ENCODE measurements at regions not wholly inside any gene's neighbourhood (a gene's known extent, or its start where the extent isn't known, plus 50 kb on each side); places are given as distances from the start of the nearest gene placed in this dataset.
A peak's percentile ranks its signal among the peaks of the same experiment; 100 is the strongest.

DNA sequence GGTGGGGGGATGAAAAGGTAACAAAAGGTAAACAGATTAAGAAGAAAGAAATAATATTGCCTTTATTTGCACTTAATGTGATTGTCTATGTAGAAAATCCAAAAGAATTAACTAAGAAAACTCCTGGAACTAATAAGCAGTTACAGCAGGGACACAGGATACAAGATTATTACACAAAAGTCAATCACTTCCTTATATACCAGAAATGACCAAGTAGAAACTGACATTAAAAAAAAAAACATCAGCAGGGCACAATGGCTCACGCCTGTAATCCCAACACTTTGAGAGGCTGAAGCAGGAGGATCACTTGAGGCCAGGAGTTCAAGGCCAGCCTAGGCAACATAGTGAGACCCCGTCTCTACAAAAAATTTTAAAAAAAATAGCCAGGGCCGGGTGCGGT, 123.2 kb upstream of the RIPOR2 start:
- Histone ChIP-seq H3K4me1 (peaks cover 38% of the 10 kb centered on the region), H3K36me3 (no peaks in the 10 kb centered on the region), H4K20me1 (no peaks in the 10 kb centered on the region), H3K4me2 (no peak overlapping the region), H3K4me3 (no peak overlapping the region), H3K27me3 (no peaks in the 10 kb centered on the region), H3K9me3 (no peaks in the 10 kb centered on the region), H3K27ac (no peak overlapping the region), H3K9ac (no peak overlapping the region)
- no peak for TF ChIP-seq Cebpa-rat (IDR thresholded peaks at IDR 0.05)

DNA sequence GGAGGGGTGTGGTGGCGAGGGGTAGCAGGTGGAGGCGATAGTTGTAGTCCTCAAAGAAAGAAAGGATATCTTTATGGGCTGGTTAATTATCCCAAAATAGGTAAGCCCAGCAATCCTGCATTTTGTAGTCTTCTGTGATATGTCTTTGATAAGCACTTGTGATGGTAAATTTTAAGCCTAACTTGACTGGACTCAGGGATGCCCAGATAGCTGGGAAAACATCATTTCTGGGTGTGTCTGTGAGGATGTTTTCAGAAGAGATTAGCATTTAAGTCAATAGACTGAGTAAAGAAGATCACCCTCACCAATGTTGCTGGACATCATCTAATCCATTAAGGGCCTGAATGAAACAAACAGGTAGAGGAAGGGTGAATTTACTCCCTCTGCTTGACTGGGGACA, 124.8 kb upstream of the RIPOR2 start:
- Histone ChIP-seq H3K9me3 (no peaks in the 10 kb centered on the region), H3K4me2 (no peak overlapping the region), H4K20me1 (no peaks in the 10 kb centered on the region), H3K27ac (no peak overlapping the region), H3K4me3 (no peak overlapping the region), H3K4me1 (peaks cover 22% of the 10 kb centered on the region), H3K36me3 (no peaks in the 10 kb centered on the region), H3K27me3 (no peaks in the 10 kb centered on the region), H3K9ac (no peak overlapping the region)
- no peak for TF ChIP-seq Cebpa-rat (IDR thresholded peaks at IDR 0.05)

DNA sequence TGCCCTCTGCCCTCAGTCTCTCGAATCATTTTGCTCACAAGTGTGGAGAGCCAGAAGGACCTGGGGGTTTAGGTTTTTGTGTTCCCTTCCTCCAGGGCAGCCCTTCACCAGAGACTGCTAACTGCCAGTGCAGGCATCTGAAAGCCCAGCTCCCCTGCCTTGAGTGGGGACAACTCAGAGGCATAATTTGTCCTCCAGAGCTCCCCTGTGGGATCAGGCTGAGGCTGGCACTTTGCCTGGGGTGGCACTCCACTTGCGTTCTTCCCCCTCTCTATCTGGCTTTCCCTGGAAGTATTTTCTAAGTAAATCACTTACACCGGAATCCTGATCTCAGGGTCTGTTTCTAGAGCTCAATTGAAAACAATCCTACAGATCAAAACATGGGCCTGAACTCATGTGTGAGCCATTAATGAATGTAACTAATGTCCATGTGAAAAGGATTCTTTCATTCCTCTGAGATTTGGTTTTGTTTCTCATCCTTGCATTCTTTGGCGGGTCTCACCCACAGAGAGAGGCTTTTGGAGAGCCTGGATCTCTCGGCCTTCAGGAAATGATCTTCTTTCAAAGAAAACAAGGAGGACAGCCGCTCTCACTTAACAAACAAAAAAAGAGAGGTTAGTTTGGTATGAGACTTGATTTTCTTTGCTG, 125.7 kb upstream of the RIPOR2 start:
- no peaks in the 10 kb centered on the region for H3K9me3 ChIP-seq
- no peak overlapping the region for H3K9ac ChIP-seq
- H3K36me3 ChIP-seq: no peaks in the 10 kb centered on the region
- H3K4me2 ChIP-seq: no peak overlapping the region
- no peaks in the 10 kb centered on the region for H3K27me3 ChIP-seq
- no peak overlapping the region for H3K4me3 ChIP-seq
- no peak for TF ChIP-seq Cebpa-rat (IDR thresholded peaks at IDR 0.05)
- H3K4me1 ChIP-seq: peaks cover 14% of the 10 kb centered on the region
- H4K20me1 ChIP-seq: no peaks in the 10 kb centered on the region
- no peak overlapping the region for H3K27ac ChIP-seq

DNA sequence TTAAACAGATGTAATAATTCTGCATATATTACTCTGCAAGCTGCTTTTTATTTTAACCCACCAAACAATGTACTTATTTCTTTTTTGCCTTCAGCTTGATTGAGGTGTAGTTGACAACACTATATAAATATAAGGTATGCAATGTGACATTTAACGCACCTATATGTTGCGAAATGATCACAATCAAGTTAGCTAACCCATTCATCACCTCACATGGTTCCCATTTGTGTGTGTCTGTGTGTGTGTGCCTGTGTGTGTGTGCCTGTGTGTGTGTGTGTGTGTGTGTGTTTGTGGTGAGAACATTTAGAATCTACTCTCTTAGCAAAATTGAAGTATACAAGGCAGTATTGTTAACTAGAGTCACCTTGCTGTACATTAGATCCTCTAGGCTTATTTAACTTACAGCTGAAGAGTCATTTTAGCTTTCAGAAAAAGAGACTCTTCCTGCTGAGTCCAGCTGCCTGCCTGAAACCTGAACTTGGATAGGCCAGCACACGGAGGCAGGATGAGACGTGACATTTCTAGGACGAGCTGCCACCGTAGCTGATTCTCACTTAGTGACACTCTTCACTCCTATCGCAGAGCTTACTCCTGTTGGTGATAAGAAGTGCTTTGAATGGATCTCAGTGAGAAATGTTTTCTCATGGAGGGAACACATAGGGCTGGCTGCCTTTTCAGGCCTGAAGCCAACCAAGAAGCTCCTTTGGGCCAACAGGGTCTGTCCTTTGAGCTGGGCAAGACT, 126.5 kb upstream of the RIPOR2 start:
- no peak overlapping the region for H3K27ac ChIP-seq
- no peaks in the 10 kb centered on the region for H3K9me3 ChIP-seq
- H3K36me3 ChIP-seq: no peaks in the 10 kb centered on the region
- peaks cover 5% of the 10 kb centered on the region for H3K4me1 ChIP-seq
- H4K20me1 ChIP-seq: no peaks in the 10 kb centered on the region
- TF ChIP-seq Cebpa-rat (IDR thresholded peaks at IDR 0.05): no peak
- H3K4me3 ChIP-seq: no peak overlapping the region
- no peaks in the 10 kb centered on the region for H3K27me3 ChIP-seq
- no peak overlapping the region for H3K4me2 ChIP-seq
- no peak overlapping the region for H3K9ac ChIP-seq

DNA sequence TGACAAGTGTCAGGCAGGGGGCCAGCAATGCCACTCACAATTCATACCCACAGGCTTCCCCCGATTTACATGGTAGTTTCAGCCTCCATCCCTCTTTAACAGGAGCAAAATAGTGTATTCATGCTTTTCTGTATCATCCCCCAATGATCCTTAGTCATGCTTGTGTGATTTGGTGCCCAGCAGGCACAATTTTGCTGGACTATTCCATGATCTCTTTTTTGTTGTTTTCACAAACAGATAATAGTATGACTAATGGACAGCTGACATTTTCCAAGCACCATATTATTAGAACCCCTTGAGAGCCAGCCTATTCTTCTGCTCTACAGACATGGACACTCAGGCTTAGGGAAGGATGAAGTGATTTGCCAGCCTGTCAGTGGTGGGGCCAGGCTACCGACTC, 128.2 kb upstream of the RIPOR2 start:
- TF ChIP-seq Cebpa-rat (IDR thresholded peaks at IDR 0.05): no peak
- Histone ChIP-seq H3K4me1 (no peaks in the 10 kb centered on the region), H4K20me1 (no peaks in the 10 kb centered on the region), H3K27me3 (no peaks in the 10 kb centered on the region), H3K4me3 (no peak overlapping the region), H3K36me3 (no peaks in the 10 kb centered on the region), H3K9me3 (no peaks in the 10 kb centered on the region), H3K4me2 (no peak overlapping the region), H3K9ac (no peak overlapping the region), H3K27ac (no peak overlapping the region)

DNA sequence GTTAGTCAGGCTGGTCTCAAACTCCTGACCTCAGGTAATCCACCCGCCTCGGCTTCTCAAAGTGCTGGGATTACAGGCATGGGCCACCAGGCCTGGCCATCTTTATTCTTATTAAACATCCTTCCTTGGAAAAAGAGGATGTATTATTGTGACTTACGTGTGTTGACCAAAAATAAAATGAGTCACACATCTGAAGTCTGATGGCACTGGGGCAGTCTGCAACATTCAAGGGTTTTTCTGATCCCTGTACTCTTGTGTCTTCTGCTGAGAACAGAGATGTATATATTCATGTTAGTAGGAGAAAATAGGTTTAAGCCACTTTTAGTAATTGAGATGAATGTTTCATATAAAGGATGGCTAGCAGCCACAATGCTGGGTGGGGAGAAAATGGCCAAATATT, 129.9 kb upstream of the RIPOR2 start:
- Histone ChIP-seq H3K4me2 (no peak overlapping the region), H3K9me3 (no peaks in the 10 kb centered on the region), H3K36me3 (no peaks in the 10 kb centered on the region), H3K27ac (no peak overlapping the region), H3K4me1 (no peaks in the 10 kb centered on the region), H3K9ac (no peak overlapping the region), H3K27me3 (no peaks in the 10 kb centered on the region), H4K20me1 (no peaks in the 10 kb centered on the region), H3K4me3 (no peak overlapping the region)
- TF ChIP-seq Cebpa-rat (IDR thresholded peaks at IDR 0.05): no peak

DNA sequence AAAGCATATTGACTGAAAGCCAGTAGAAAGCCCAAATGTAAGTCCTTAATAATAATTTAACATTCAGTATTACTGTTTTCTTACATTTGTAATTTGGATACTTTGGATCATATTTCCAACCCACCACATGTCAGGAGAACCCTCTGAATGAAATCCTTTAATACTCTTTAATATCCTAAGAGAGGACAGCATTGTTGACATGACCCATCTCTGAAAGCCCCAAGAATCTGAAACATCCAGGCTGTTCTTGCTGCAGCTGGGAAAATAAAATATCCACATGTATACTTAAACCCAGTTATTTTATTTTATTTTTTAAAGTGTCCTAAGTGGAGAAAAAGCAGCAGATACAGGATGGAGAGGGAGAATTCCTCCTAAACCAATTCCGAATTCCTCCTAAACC, 130.8 kb upstream of the RIPOR2 start:
- Histone ChIP-seq H3K36me3 (no peaks in the 10 kb centered on the region), H3K4me2 (no peak overlapping the region), H3K4me1 (no peaks in the 10 kb centered on the region), H3K4me3 (no peak overlapping the region), H3K27me3 (no peaks in the 10 kb centered on the region), H4K20me1 (no peaks in the 10 kb centered on the region), H3K27ac (no peak overlapping the region), H3K9me3 (no peaks in the 10 kb centered on the region), H3K9ac (no peak overlapping the region)
- no peak for TF ChIP-seq Cebpa-rat (IDR thresholded peaks at IDR 0.05)

DNA sequence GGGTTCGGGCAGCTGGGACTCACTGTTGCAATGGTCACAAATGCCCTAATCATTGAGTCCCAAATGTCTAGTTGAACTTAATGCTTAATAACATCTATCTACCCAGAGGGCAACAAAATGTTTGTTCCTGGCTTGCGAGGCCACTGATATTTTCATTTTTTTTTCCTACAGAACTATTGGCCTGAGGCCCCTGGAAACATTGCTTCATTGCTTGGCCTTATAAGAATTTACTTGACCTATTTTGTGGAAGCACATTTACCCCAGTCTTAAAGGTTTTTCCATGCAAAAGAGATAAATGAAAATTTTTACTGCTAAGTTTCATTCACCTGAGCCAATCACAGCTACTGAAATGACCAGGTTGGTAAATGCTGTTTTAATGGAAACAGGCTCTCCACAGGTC, 133.1 kb upstream of the RIPOR2 start:
- no peak for TF ChIP-seq Cebpa-rat (IDR thresholded peaks at IDR 0.05)
- no peaks in the 10 kb centered on the region for H3K27me3 ChIP-seq
- H3K4me1 ChIP-seq: no peaks in the 10 kb centered on the region
- H3K4me3 ChIP-seq: no peak overlapping the region
- peaks cover 8% of the 10 kb centered on the region; the same call in 1 of the 2 replicates for H3K9me3 ChIP-seq
- H3K27ac ChIP-seq: no peak overlapping the region
- no peaks in the 10 kb centered on the region for H3K36me3 ChIP-seq
- no peak overlapping the region for H3K9ac ChIP-seq
- no peaks in the 10 kb centered on the region for H4K20me1 ChIP-seq
- no peak overlapping the region for H3K4me2 ChIP-seq

DNA sequence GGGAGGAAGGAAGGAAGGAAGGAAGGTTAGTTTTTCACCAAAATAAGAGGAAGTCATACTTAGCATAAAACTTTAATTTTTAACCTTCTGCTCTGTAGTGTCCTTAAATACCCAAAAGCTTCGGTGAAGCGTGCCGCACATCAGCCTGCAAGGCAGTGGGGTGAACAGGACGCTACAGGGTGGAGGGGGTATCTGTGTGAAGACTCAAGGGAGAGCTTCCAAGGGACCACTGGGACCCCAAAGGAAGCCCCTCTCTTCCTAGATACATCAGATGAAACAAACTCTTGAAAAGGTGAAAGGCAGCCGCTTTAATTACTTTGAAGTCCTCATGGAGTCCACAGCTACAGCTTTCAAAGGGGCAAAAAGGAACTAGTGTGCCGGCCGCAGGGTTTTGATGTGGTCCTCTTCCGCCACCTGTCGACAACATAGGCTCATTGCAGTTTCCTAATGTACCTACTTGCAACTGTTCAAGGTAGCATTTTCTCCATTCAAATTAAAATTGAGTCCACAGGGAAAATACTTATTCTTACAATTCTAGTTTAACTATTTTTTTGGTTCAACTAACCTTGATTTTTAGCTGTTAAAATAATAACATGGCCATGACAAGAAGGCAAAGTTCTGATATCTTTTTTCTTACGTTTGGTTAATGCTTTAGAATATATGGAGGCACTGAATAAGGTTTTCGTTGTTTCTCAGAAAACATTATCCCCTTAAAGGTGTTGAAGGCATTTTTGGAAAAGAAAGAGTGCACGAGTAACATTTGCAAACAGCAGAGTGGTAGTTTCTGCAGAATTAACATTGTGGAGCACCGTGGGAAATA, 135.0 kb upstream of the RIPOR2 start:
- H3K27ac ChIP-seq: no peak overlapping the region
- H3K4me2 ChIP-seq: peak overlapping the region; percentile 76
- peaks cover 9% of the 10 kb centered on the region; the same call in 1 of the 2 replicates for H3K9me3 ChIP-seq
- H3K36me3 ChIP-seq: no peaks in the 10 kb centered on the region
- H3K27me3 ChIP-seq: no peaks in the 10 kb centered on the region
- peak overlapping the region; percentile 51; the same call in 1 of the 2 replicates for H3K4me3 ChIP-seq
- TF ChIP-seq Cebpa-rat (IDR thresholded peaks at IDR 0.05): no peak
- no peaks in the 10 kb centered on the region for H3K4me1 ChIP-seq
- no peak overlapping the region for H3K9ac ChIP-seq
- no peaks in the 10 kb centered on the region for H4K20me1 ChIP-seq

DNA sequence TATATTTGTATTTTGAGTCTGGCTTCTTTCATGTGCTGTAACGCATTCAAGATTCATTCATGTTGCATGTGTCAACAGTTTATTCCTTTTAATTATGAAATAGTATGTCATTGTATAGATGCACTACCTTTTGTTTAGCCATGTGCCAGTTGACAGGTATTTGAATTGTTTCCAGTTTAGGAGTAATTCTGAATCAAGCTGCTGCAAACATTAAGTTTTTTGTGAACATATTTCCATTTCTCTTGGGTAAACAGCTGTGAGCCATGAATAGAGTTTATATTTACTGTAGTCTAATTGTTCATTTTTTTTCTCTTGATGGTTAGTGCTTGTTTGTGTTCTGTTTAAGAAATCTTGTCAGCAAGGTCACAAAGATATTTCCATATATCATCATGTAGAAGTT, 142.4 kb upstream of the RIPOR2 start:
- no peaks in the 10 kb centered on the region for H3K36me3 ChIP-seq
- no peak overlapping the region for H3K4me3 ChIP-seq
- no peaks in the 10 kb centered on the region for H3K4me1 ChIP-seq
- no peak overlapping the region for H3K27ac ChIP-seq
- no peak overlapping the region for H3K4me2 ChIP-seq
- H3K9me3 ChIP-seq: peaks cover 7% of the 10 kb centered on the region; the same call in 1 of the 2 replicates
- no peaks in the 10 kb centered on the region for H4K20me1 ChIP-seq
- H3K9ac ChIP-seq: no peak overlapping the region
- TF ChIP-seq Cebpa-rat (IDR thresholded peaks at IDR 0.05): no peak
- H3K27me3 ChIP-seq: peaks cover 11% of the 10 kb centered on the region

Measured in BLaER1 (cell line).